ENCODE measurements at regions not wholly inside any gene's neighbourhood (a gene's known extent, or its start where the extent isn't known, plus 50 kb on each side); places are given as distances from the start of the nearest gene placed in this dataset.

GRCh38 chr1:185376840-185377635 lies 60.0 kb upstream of the IVNS1ABP start:
- FAIRE-seq (no peak), DNase-seq (ENCODE audit: insufficient read length) (no peak)
- no peak for TF ChIP-seq POLR2AphosphoS5 (IDR thresholded peaks at IDR 0.05; ENCODE audit: low read depth, low read length)
- no peak for TF ChIP-seq POLR2A (IDR thresholded peaks at IDR 0.05; ENCODE audit: low read depth, low read length)
- no peak for TF ChIP-seq TAF1 (IDR thresholded peaks at IDR 0.05; ENCODE audit: borderline replicate concordance, low read depth, low read length)

DNA sequence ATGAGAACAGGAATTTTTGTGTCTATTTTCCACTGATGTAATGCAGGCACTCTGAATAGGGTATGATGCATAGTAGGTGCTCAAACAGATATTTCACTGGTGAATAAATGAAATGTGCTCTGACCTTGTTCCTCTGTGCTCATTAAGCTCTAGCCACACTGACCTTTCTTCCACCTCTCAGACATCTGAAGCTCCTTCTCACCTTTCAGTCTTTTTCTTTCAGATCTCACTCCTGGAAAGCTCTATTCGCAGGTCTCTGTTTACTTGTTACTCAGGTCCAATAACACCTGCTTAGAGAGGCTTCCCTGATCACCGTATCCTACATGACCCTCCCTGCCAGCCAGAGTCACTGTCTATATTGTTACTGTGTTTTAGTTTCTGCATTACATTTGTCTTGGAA lies 59.2 kb upstream of the IVNS1ABP start:
- FAIRE-seq: no peak
- no peak for DNase-seq (ENCODE audit: insufficient read length)

GRCh38 chr1:185375583-185375982 lies 58.5 kb upstream of the IVNS1ABP start:
- no peak for FAIRE-seq
- no peak for TF ChIP-seq TAF1 (IDR thresholded peaks at IDR 0.05; ENCODE audit: borderline replicate concordance, low read depth, low read length)
- no peak for TF ChIP-seq POLR2A (IDR thresholded peaks at IDR 0.05; ENCODE audit: low read depth, low read length)
- TF ChIP-seq POLR2AphosphoS5 (IDR thresholded peaks at IDR 0.05; ENCODE audit: low read depth, low read length): no peak

More for the DNA sequence above, 59.2 kb upstream of the IVNS1ABP start:
- TF ChIP-seq POLR2AphosphoS5 (IDR thresholded peaks at IDR 0.05; ENCODE audit: low read depth, low read length): no peak
- no peak for TF ChIP-seq TAF1 (IDR thresholded peaks at IDR 0.05; ENCODE audit: borderline replicate concordance, low read depth, low read length)
- TF ChIP-seq POLR2A (IDR thresholded peaks at IDR 0.05; ENCODE audit: low read depth, low read length): no peak

GRCh38 chr1:185373813-185374529 lies 56.9 kb upstream of the IVNS1ABP start:
- FAIRE-seq: no peak
- DNase-seq (ENCODE audit: insufficient read length): no peak
- TF ChIP-seq POLR2AphosphoS5 (IDR thresholded peaks at IDR 0.05; ENCODE audit: low read depth, low read length) (no peak), TAF1 (IDR thresholded peaks at IDR 0.05; ENCODE audit: borderline replicate concordance, low read depth, low read length) (no peak), POLR2A (IDR thresholded peaks at IDR 0.05; ENCODE audit: low read depth, low read length) (no peak)

More at GRCh38 chr1:185375583-185375982, 58.5 kb upstream of the IVNS1ABP start:
- no peak for DNase-seq (ENCODE audit: insufficient read length)

DNA sequence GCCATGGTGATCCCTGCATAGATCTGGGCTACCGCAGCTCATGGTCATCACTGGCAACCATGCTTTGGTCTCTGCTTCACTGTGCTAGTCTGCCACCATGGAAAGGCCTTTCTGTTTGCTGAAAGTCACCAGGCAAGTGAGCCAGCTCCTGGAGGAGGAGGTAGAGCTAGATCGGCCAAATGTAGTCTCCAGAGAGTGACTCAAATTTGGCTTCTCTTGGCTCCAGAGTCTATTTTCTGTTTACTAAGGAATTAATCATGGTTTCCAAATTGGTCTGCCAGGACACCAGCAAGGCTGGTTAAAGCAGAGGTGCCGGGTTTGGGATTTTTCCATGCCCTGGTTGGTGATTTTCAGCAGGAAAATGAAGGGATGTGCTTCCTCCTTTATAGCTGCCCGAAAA lies 52.7 kb upstream of the IVNS1ABP start:
- DNase-seq (ENCODE audit: insufficient read length) (no peak), FAIRE-seq (no peak)
- TF ChIP-seq POLR2AphosphoS5 (IDR thresholded peaks at IDR 0.05; ENCODE audit: low read depth, low read length): no peak
- no peak for TF ChIP-seq TAF1 (IDR thresholded peaks at IDR 0.05; ENCODE audit: borderline replicate concordance, low read depth, low read length)
- no peak for TF ChIP-seq POLR2A (IDR thresholded peaks at IDR 0.05; ENCODE audit: low read depth, low read length)

- TF ChIP-seq POLR2A (IDR thresholded peaks at IDR 0.05; ENCODE audit: low read depth, low read length) (no peak), POLR2AphosphoS5 (IDR thresholded peaks at IDR 0.05; ENCODE audit: low read depth, low read length) (no peak), TAF1 (IDR thresholded peaks at IDR 0.05; ENCODE audit: borderline replicate concordance, low read depth, low read length) (no peak)
- FAIRE-seq: no peak
- no peak for DNase-seq (ENCODE audit: insufficient read length)
Observed at GRCh38 chr1:185368913-185369491, 52.0 kb upstream of the IVNS1ABP start.

- TF ChIP-seq POLR2AphosphoS5 (IDR thresholded peaks at IDR 0.05; ENCODE audit: low read depth, low read length) (no peak), POLR2A (IDR thresholded peaks at IDR 0.05; ENCODE audit: low read depth, low read length) (no peak), TAF1 (IDR thresholded peaks at IDR 0.05; ENCODE audit: borderline replicate concordance, low read depth, low read length) (no peak)
- no peak for FAIRE-seq
- DNase-seq (ENCODE audit: insufficient read length): no peak
Observed at GRCh38 chr1:185368313-185368855, 51.3 kb upstream of the IVNS1ABP start.

- DNase-seq (ENCODE audit: insufficient read length) (no peak), FAIRE-seq (no peak)
- TF ChIP-seq TAF1 (IDR thresholded peaks at IDR 0.05; ENCODE audit: borderline replicate concordance, low read depth, low read length): no peak
- TF ChIP-seq POLR2A (IDR thresholded peaks at IDR 0.05; ENCODE audit: low read depth, low read length): no peak
- no peak for TF ChIP-seq POLR2AphosphoS5 (IDR thresholded peaks at IDR 0.05; ENCODE audit: low read depth, low read length)
Observed at GRCh38 chr1:185367218-185367617, 50.2 kb upstream of the IVNS1ABP start.
